GM23248 (cell line): ENCODE measurements at regions not wholly inside any gene's neighbourhood (a gene's known extent, or its start where the extent isn't known, plus 50 kb on each side); places are given as distances from the start of the nearest gene placed in this dataset.

Source experiments
- EZH2 ChIP-seq: fragments of 200-600 bp; sonication (generic); IDR thresholded peaks from 2 replicates; pipeline ENCODE4 v1.6.1; 2018; ENCODE audit warnings: antibody characterized with exemption, mild to moderate bottlenecking; ENCODE audit not compliant: insufficient read depth, poor library complexity, severe bottlenecking
- EZH2phosphoT487 ChIP-seq: fragments of 200-600 bp; sonication (generic); IDR thresholded peaks from 2 replicates; pipeline ENCODE4 v1.6.1; 2018; ENCODE audit warnings: antibody characterized with exemption, moderate library complexity, mild to moderate bottlenecking, low read depth; ENCODE audit not compliant: insufficient read depth

GRCh38 chr12:102753802-102754201 is 163.2 kb downstream of the PAH start:
- TF ChIP-seq EZH2phosphoT487 = no peak
- no peak for TF ChIP-seq EZH2
